HUES6 (cell line): ENCODE measurements at regions not wholly inside any gene's neighbourhood (a gene's known extent, or its start where the extent isn't known, plus 50 kb on each side); places are given as distances from the start of the nearest gene placed in this dataset.
"Not testable (repeated sequence)": the region's sequence is repeated elsewhere in the genome, so short reads cannot be mapped to it uniquely, and the experiment has no call there.

Experiments used
- H3K27ac ChIP-seq: 2 replicates; pipeline ENCODE4 v1.7.0; 2013; ENCODE audit warnings: low read depth, mild to moderate bottlenecking, low read length, inconsistent platforms
- H3K27me3 ChIP-seq: 2 replicates; pipeline ENCODE4 v1.6.1; 2013; ENCODE audit warnings: low read length; ENCODE audit not compliant: control insufficient read depth, insufficient read depth
- H3K36me3 ChIP-seq: 2 replicates; pipeline ENCODE4 v1.6.1; 2013; ENCODE audit warnings: low read length; ENCODE audit not compliant: control insufficient read depth, insufficient read depth
- H3K4me1 ChIP-seq: 2 replicates; pipeline ENCODE4 v1.6.1; 2013; ENCODE audit warnings: low read length; ENCODE audit not compliant: control insufficient read depth, insufficient read depth
- H3K4me3 ChIP-seq: 2 replicates; pipeline ENCODE4 v1.5.1; 2013; ENCODE audit warnings: low read depth, low read length
- H3K9ac ChIP-seq: one replicate; pipeline ENCODE4 v1.6.1; 2013; ENCODE audit warnings: mild to moderate bottlenecking, low read length
- H3K9me3 ChIP-seq: 2 replicates; pipeline ENCODE4 v1.6.1; 2013; ENCODE audit warnings: low read depth, low read length; ENCODE audit not compliant: control insufficient read depth, insufficient read depth

DNA sequence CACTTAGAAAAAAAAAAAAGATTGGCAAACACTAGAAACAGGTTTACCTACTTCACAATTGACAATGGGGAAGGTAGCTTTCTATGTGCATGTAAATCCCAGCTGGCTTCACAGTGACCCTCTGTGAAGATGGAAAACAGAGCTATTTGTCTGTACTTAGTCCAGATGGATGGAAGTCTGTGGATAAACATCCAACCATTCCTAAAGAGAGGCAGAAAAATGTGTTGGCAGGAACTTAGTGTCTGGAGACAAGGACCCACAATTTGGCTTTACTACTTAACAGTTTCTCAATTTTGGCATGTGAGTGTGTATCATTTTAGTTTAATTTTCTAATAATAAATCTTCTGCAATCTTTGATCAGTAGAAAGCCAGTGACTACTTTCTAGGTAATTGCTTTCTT lies 154.4 kb downstream of the RAD51AP2 start:
- Histone ChIP-seq H3K27me3 (no peaks in the 10 kb centered on the region), H3K27ac (no peak overlapping the region), H3K4me1 (no peaks in the 10 kb centered on the region), H3K9ac (no peak overlapping the region), H3K9me3 (no peaks in the 10 kb centered on the region), H3K4me3 (no peak overlapping the region), H3K36me3 (no peaks in the 10 kb centered on the region)

DNA sequence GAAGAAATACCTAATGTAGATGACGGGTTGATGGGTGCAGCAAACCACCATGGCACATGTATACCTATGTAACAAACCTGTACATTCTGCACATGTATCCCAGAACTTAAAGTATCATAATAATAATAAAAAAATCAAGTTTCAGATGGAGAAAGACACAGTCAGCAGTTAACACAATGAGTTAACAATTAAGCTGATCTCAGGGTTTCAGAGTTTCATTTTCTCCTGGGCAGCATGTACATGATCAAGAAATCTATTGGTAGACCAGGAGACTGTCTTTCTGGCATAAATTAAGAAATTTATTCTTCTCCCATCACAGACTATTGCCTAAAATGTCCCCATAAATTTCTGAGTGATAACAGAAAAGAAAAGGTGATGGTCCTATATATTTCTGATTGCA lies 155.3 kb downstream of the RAD51AP2 start:
- Histone ChIP-seq H3K27ac (no peak overlapping the region), H3K9ac (no peak overlapping the region), H3K36me3 (no peaks in the 10 kb centered on the region), H3K27me3 (no peaks in the 10 kb centered on the region), H3K4me1 (no peaks in the 10 kb centered on the region), H3K4me3 (no peak overlapping the region), H3K9me3 (no peaks in the 10 kb centered on the region)

DNA sequence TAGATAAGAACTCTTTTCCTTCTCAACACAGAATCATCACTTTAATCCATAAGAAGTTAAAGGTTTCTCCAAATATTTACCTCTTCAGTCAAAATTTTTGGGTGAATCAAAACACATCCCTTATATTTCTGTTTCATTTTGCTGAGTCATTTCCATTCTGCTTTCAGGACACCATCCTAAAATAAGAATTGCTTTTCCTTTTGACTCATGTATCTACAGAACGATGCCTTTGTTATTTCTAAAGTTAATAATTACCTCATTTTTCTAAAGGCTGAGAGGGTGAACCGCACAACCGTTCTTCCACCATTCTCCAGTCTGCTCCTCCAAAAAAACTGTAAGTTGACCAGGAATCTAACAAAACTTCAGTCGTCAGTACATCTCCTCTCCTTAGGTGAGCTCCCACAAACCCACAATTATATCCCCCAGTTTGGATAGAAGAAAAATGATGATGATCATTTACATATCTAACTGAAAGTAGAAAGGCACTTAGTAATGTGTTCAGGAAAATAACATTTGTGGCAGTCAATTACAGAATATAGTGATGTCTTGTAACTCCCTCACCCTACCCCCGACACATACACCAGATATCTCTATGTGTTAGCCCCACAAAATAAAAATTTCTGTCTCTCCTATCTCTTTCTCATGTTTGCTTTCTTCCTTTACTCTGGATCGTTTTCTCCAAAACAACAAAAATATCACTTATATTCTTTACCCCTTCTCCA lies 162.5 kb downstream of the RAD51AP2 start:
- no peaks in the 10 kb centered on the region for H3K27me3 ChIP-seq
- no peak overlapping the region for H3K9ac ChIP-seq
- peaks cover 6% of the 10 kb centered on the region; the same call in 1 of the 2 replicates for H3K4me1 ChIP-seq
- H3K4me3 ChIP-seq, result no peak overlapping the region
- 0 out of 2 replicates have a peak, but pooled peaks cover 2% of the 10 kb centered on the region for H3K9me3 ChIP-seq
- no peaks in the 10 kb centered on the region for H3K36me3 ChIP-seq
- H3K27ac ChIP-seq, result no peak overlapping the region

DNA sequence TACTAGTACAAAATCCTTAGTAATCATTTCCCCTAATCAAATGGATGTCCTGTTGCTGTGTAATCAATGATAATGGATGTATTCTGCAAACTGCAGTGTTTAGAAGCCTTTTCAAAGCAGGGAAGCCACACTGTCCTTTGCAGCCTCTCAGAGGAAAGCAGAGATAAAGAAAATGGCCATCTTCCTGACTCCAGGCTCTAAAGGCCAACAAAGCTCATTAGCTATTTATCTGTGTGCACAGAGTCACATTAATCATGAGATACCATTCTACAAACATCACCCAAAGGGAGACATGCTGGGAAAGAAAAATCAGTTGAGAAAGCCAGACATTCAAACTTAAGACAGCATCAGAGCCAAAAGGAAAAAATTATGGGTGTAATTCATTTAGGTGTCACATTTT lies 165.0 kb downstream of the RAD51AP2 start:
- Histone ChIP-seq H3K4me1 (peaks cover 6% of the 10 kb centered on the region; the same call in 1 of the 2 replicates), H3K9ac (no peak overlapping the region), H3K27me3 (no peaks in the 10 kb centered on the region), H3K9me3 (0 out of 2 replicates have a peak, but pooled peaks cover 2% of the 10 kb centered on the region), H3K4me3 (no peak overlapping the region), H3K27ac (no peak overlapping the region), H3K36me3 (no peaks in the 10 kb centered on the region)

DNA sequence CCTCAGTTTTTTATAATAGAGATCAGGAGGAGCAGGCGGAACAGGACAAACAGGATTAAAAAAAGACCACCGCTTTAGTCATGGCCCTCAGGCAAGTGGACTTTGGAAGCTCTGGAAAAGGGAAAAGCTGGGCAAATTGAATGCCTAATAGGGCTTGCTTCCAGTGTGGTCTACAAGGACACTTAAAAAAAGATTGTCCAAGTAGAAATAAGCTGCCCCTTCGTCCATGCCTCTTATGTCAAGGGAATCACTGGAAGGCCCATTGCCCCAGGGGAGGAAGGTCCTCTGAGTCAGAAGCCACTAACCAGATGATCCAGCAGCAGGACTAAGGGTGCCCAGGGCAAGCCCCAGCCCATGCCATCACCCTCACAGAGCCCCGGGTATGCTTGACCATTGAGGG lies 175.5 kb downstream of the RAD51AP2 start:
- not testable (repeated sequence) for H3K9me3 ChIP-seq, H3K9ac ChIP-seq, H3K4me3 ChIP-seq, H3K4me1 ChIP-seq, H3K27me3 ChIP-seq, H3K27ac ChIP-seq, H3K36me3 ChIP-seq

DNA sequence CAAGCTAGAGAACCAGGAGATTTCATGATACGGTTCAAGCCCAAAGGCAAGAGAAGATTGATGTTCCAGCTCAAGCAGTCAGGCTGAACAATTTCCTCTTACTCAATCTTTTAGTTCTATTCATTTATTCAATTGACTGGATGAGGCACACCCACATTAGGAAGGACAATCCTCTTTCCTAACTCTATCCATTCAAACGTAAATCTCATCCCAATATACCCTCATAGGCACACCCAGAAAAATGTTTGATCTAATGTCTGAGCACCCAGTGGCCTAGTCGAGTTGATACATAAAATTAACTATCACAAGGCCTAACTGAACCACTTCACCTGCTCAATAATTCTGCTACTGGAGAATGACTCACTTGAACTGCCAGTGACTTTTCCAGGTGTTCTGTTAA lies 180.7 kb downstream of the RAD51AP2 start:
- Histone ChIP-seq H3K36me3 (no peaks in the 10 kb centered on the region), H3K4me3 (no peak overlapping the region), H3K27ac (no peak overlapping the region), H3K9ac (no peak overlapping the region), H3K9me3 (no peaks in the 10 kb centered on the region), H3K27me3 (no peaks in the 10 kb centered on the region), H3K4me1 (peaks cover 17% of the 10 kb centered on the region)

DNA sequence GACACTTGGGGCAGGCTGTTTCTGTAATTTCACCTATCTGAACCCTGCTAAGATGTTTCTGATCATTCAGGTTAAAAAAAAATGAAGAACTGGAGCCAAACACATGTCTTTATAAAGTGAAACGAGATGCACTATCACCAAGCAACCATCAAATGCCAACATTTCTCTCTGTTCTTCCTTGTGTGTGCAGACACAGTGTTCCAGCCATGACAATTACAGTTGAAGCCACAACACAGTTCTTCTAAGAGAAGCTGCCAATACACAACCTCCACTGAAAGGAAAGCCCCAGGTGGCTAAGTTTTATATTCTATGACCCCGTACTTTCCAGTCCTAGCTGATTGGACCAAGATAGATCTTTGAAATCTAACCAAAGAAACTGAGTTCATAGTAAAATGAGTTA lies 181.8 kb downstream of the RAD51AP2 start:
- Histone ChIP-seq H3K36me3 (no peaks in the 10 kb centered on the region), H3K27me3 (no peaks in the 10 kb centered on the region), H3K4me3 (no peak overlapping the region), H3K9me3 (no peaks in the 10 kb centered on the region), H3K9ac (no peak overlapping the region), H3K27ac (no peak overlapping the region; the same call in 1 of the 2 replicates), H3K4me1 (peaks cover 17% of the 10 kb centered on the region)

DNA sequence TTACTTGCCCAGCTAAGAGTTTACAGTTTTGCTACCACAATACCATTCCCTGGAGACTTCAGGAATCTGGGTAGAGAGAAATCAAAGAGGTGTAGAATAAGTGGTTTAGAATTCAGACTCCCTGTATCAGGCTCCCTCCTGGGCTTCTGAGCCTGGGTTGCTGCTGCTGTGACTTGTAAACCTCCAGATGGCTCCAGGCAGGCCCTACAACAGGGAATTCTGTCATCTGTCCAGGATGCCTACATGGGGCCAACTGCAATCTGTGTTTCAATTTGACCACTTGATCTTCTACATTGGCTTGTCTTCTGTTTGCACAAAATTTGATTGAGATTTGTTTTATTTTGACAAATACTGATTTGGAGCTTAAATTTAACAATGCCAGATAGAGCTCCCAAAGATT lies 183.9 kb downstream of the RAD51AP2 start:
- no peak overlapping the region for H3K9ac ChIP-seq
- no peaks in the 10 kb centered on the region for H3K27me3 ChIP-seq
- H3K4me3 ChIP-seq, result no peak overlapping the region
- peaks cover 11% of the 10 kb centered on the region; the same call in 1 of the 2 replicates for H3K4me1 ChIP-seq
- no peaks in the 10 kb centered on the region for H3K9me3 ChIP-seq
- no peaks in the 10 kb centered on the region for H3K36me3 ChIP-seq
- H3K27ac ChIP-seq, result no peak overlapping the region

DNA sequence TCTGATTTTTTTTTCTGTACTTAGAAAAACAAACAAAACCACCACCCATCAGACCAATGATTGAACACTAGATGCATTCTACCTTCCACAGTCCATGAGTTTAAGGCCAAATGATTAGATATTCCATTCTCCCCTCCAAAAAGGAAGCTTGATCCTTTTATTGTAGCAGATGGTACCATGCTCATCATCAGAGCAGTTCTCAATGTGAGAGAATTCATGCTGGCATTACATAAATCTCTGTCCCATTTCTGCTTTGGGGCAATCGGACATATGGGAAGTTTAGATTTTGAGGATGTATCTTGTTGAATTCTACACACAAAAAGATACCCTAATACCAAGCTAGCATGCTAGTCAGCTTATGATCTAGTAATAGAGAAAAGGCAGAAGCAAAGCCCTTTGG lies 186.6 kb downstream of the RAD51AP2 start:
- Histone ChIP-seq H3K9ac (no peak overlapping the region), H3K27ac (no peak overlapping the region), H3K4me3 (no peak overlapping the region), H3K27me3 (no peaks in the 10 kb centered on the region), H3K9me3 (no peaks in the 10 kb centered on the region), H3K4me1 (peaks cover 11% of the 10 kb centered on the region; the same call in 1 of the 2 replicates), H3K36me3 (no peaks in the 10 kb centered on the region)

DNA sequence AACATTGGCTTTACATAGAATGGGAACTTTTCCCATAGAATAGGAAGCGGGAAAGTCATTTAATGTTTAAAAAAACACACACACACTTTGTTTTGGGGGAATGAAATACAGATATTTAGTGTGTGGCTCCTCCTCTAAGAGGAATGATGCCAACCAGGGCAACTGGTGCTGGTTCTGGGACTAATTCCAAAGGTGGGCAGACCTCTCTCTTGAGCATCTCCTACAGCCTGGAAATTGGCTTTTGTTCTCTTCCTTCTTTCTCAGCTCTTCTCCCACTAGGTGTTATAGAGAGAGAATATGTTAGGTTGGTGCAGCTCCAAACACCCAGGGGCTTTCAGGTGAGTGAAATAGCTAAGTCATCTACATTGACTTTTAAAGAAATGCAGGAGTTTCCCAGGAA lies 190.1 kb downstream of the RAD51AP2 start:
- no peaks in the 10 kb centered on the region for H3K36me3 ChIP-seq

DNA sequence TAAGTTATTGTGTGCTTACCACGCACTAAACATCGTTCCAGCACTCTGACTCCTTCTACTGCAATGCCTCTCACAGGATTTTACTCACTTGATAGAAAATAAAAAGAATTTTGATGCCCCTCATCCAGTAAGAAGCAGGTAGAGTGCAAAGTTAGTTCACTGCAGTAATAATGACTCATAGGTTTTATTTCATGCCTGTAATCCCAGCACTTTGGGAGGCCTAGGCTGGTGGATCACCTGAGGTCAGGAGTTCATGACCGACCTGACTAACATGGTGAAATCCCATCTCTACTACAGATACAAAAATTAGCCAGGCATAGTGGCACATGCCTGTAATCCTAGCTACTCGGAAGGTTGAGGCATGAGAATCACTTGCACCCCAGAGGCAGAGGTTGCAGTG lies 190.6 kb downstream of the RAD51AP2 start:
- no peaks in the 10 kb centered on the region for H3K4me1 ChIP-seq
- no peaks in the 10 kb centered on the region for H3K9me3 ChIP-seq
- H3K9ac ChIP-seq, result no peak overlapping the region
- H3K27me3 ChIP-seq, result no peaks in the 10 kb centered on the region
- H3K27ac ChIP-seq, result no peak overlapping the region
- no peak overlapping the region for H3K4me3 ChIP-seq
- H3K36me3 ChIP-seq, result no peaks in the 10 kb centered on the region

More for the DNA sequence above, 190.1 kb downstream of the RAD51AP2 start:
- Histone ChIP-seq H3K4me1 (no peaks in the 10 kb centered on the region), H3K9me3 (no peaks in the 10 kb centered on the region), H3K27me3 (no peaks in the 10 kb centered on the region), H3K9ac (no peak overlapping the region), H3K4me3 (no peak overlapping the region), H3K27ac (no peak overlapping the region)
